ENCODE measurements at regions not wholly inside any gene's neighbourhood (a gene's known extent, or its start where the extent isn't known, plus 50 kb on each side); places are given as distances from the start of the nearest gene placed in this dataset.
"Not testable (repeated sequence)": the region's sequence is repeated elsewhere in the genome, so short reads cannot be mapped to it uniquely, and the experiment has no call there.

GRCh38 chr15:36163983-36164382, 415.4 kb upstream of the CDIN1 start:
- not testable (repeated sequence) for TF ChIP-seq CTCF (IDR thresholded peaks at IDR 0.05); POLR2A (IDR thresholded peaks at IDR 0.05; ENCODE audit: low read depth)

Measured in esophagus muscularis mucosa (tissue), 3 donors.